Caco-2 (cell line): ENCODE measurements at regions not wholly inside any gene's neighbourhood (a gene's known extent, or its start where the extent isn't known, plus 50 kb on each side); places are given as distances from the start of the nearest gene placed in this dataset.

ENCODE experiments used
- BruUV-seq: library from RNA; stranded (reverse); fragments of 400-500 nt; replicated peaks from 2 replicates; lab custom pipeline; 2021; lab: Mats Ljungman, UMichigan
- CTCF ChIA-PET: fragments of 300-600 bp; sonication (Branson Sonifier 250); formaldehyde crosslinking; loops from one replicate; lab custom pipeline; 2022; ENCODE audit warnings: antibody characterized with exemption; lab: Charles Lee
- POLR2A ChIA-PET: fragments of 300-600 bp; sonication (Branson Sonifier 250); formaldehyde crosslinking; loops from one replicate; lab custom pipeline; 2022; ENCODE audit warnings: antibody characterized with exemption; lab: Charles Lee
- DNase-seq, 2 experiments: peaks; one replicate each; pipeline versions ENCODE4 v3.0.0 to v3.0.0-alpha.2; 2020 to 2022
- H3K27me3 ChIP-seq: replicated peaks from 2 replicates; pipeline ENCODE4 v1.6.0; 2011; ENCODE audit warnings: low read length; ENCODE audit not compliant: control insufficient read depth, insufficient read depth
- H3K36me3 ChIP-seq: 2 replicates; pipeline ENCODE4 v1.5.1; 2011; ENCODE audit warnings: low read length; ENCODE audit not compliant: control insufficient read depth, insufficient read depth
- H3K4me1 ChIP-seq: fragments of 250-450 bp; sonication (Bioruptor Pico); 2 replicates; pipeline ENCODE4 v1.5.1; 2020; ENCODE audit warnings: mild to moderate bottlenecking
- H3K4me3 ChIP-seq: 2 replicates; pipeline ENCODE4 v1.5.1; 2011; ENCODE audit warnings: low read depth, mild to moderate bottlenecking, control low read depth, low read length
- H3K9me3 ChIP-seq: fragments of 250-450 bp; sonication (Bioruptor Pico); 2 replicates; pipeline ENCODE4 v1.5.1; 2020; ENCODE audit warnings: mild to moderate bottlenecking, moderate library complexity
- H3K27ac Mint-ChIP-seq: one replicate; pipeline ENCODE4 v1.8.0; 2022; ENCODE audit warnings: mixed read lengths; ENCODE audit not compliant: unreplicated experiment
- H3K27me3 Mint-ChIP-seq: one replicate; pipeline ENCODE4 v1.8.0; 2022; ENCODE audit warnings: mixed read lengths; ENCODE audit not compliant: insufficient read depth, unreplicated experiment
- H3K36me3 Mint-ChIP-seq: one replicate; pipeline ENCODE4 v1.8.0; 2022; ENCODE audit warnings: mild to moderate bottlenecking, mixed read lengths; ENCODE audit not compliant: insufficient read depth, unreplicated experiment
- H3K4me1 Mint-ChIP-seq: one replicate; pipeline ENCODE4 v1.8.0; 2022; ENCODE audit warnings: low read depth, mixed read lengths; ENCODE audit not compliant: unreplicated experiment
- H3K4me3 Mint-ChIP-seq: one replicate; pipeline ENCODE4 v1.8.0; 2022; ENCODE audit warnings: mild to moderate bottlenecking, moderate library complexity, mixed read lengths; ENCODE audit not compliant: unreplicated experiment
- H3K9me3 Mint-ChIP-seq: one replicate; pipeline ENCODE4 v1.8.0; 2022; ENCODE audit warnings: mixed read lengths; ENCODE audit not compliant: unreplicated experiment
- CTCF ChIP-seq, 2 experiments: fragments of 200-600 bp in 1 of 2; IDR thresholded peaks; 1 replicate in 1 of 2; 2 replicates in 1 of 2; pipeline versions ENCODE4 v1.5.1 to v1.8.0; 2011 to 2022; ENCODE audit warnings: antibody characterized with exemption in 1 of 2, control low read depth in 1 of 2, inconsistent platforms in 1 of 2, low read depth in 1 of 2, low read length in 1 of 2, mild to moderate bottlenecking in 1 of 2, moderate library complexity in 1 of 2; ENCODE audit not compliant: insufficient read depth in 1 of 2, severe bottlenecking in 1 of 2, unreplicated experiment in 1 of 2
- intact Hi-C: fragments of 100-400 bp; cut with micrococcal nuclease; formaldehyde crosslinking; loops from one replicate; pipeline ENCODE4 v1.10.0; 2022; ENCODE audit not compliant: unreplicated experiment

GRCh38 chr5:158435161-158435616 is 576.2 kb upstream of the CLINT1 start:
- POLR2A ChIA-PET = no interaction called here
- Mint-ChIP-seq H3K27ac (no peak overlapping the region), H3K27me3 (no peaks in the 10 kb centered on the region), H3K36me3 (no peaks in the 10 kb centered on the region), H3K9me3 (no peaks in the 10 kb centered on the region), H3K4me3 (no peak overlapping the region), H3K4me1 (no peaks in the 10 kb centered on the region)
- intact Hi-C loops = no loop called here
- BruUV-seq = no TSS peak
- Histone ChIP-seq H3K9me3 (no peaks in the 10 kb centered on the region), H3K27me3 (no peaks in the 10 kb centered on the region), H3K4me3 (no peak overlapping the region), H3K4me1 (no peaks in the 10 kb centered on the region), H3K36me3 (no peaks in the 10 kb centered on the region)
- TF ChIP-seq CTCF (IDR thresholded peaks at IDR 0.05; ENCODE audit: insufficient read depth in 1 of 2, low read depth in 1 of 2, low read length in 1 of 2, severe bottlenecking in 1 of 2, unreplicated experiment in 1 of 2) = no peak
- CTCF ChIA-PET = no interaction called here
- no peak for DNase-seq

GRCh38 chr5:158434749-158435148 is 575.8 kb upstream of the CLINT1 start:
- Histone ChIP-seq H3K27me3 (no peaks in the 10 kb centered on the region), H3K36me3 (no peaks in the 10 kb centered on the region), H3K4me1 (no peaks in the 10 kb centered on the region), H3K4me3 (no peak overlapping the region), H3K9me3 (no peaks in the 10 kb centered on the region)
- Mint-ChIP-seq H3K9me3 (no peaks in the 10 kb centered on the region), H3K27me3 (no peaks in the 10 kb centered on the region), H3K4me3 (no peak overlapping the region), H3K36me3 (no peaks in the 10 kb centered on the region), H3K4me1 (no peaks in the 10 kb centered on the region), H3K27ac (no peak overlapping the region)
- TF ChIP-seq CTCF (IDR thresholded peaks at IDR 0.05; ENCODE audit: insufficient read depth in 1 of 2, low read depth in 1 of 2, low read length in 1 of 2, severe bottlenecking in 1 of 2, unreplicated experiment in 1 of 2) = no peak
- ChIA-PET CTCF (no interaction called here), POLR2A (no interaction called here)
- BruUV-seq = no TSS peak
- DNase-seq = no peak
- intact Hi-C loops = no loop called here

DNA sequence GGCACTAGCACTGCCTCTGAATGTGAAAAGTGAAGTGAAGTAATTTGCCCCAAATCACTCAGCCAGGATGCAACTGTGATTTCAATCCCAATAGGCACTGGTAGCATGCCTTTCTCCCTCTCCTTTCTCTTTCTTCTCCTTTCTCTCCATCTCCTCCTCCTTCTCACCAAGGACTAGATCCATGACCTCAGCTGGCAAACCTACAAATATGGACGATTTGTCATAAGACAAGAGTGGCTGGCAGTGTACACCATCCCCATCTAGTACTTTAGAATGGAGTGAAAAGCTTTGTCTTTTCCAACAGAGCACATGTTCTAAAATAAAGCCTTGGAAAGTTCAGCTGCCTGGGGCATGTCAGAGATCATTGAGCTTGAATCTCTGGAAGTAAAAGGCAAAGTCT is 574.7 kb upstream of the CLINT1 start:
- CTCF ChIA-PET = no interaction called here
- Mint-ChIP-seq H3K9me3 (no peaks in the 10 kb centered on the region), H3K36me3 (no peaks in the 10 kb centered on the region), H3K27ac (no peak overlapping the region), H3K4me1 (no peaks in the 10 kb centered on the region), H3K27me3 (no peaks in the 10 kb centered on the region), H3K4me3 (no peak overlapping the region)
- H3K27me3 ChIP-seq = no peaks in the 10 kb centered on the region
- no peaks in the 10 kb centered on the region for H3K36me3 ChIP-seq
- no peak for TF ChIP-seq CTCF (IDR thresholded peaks at IDR 0.05; ENCODE audit: insufficient read depth in 1 of 2, low read depth in 1 of 2, low read length in 1 of 2, severe bottlenecking in 1 of 2, unreplicated experiment in 1 of 2)
- BruUV-seq = no TSS peak
- H3K4me3 ChIP-seq = no peak overlapping the region
- no peaks in the 10 kb centered on the region for H3K9me3 ChIP-seq
- H3K4me1 ChIP-seq = no peaks in the 10 kb centered on the region
- POLR2A ChIA-PET = no interaction called here
- intact Hi-C loops = no loop called here
- DNase-seq = no peak
